Esophagus mucosa (tissue), 1 donor: ENCODE measurements at regions not wholly inside any gene's neighbourhood (a gene's known extent, or its start where the extent isn't known, plus 50 kb on each side); places are given as distances from the start of the nearest gene placed in this dataset.

Source experiments
- ATAC-seq: fragments of 200-7000 bp; cut with Tn5 transposase; one replicate; pipeline ENCODE4 v1.9.1; 2020
- donor health status: DM: yes; HTN: yes; CAD: no.

DNA sequence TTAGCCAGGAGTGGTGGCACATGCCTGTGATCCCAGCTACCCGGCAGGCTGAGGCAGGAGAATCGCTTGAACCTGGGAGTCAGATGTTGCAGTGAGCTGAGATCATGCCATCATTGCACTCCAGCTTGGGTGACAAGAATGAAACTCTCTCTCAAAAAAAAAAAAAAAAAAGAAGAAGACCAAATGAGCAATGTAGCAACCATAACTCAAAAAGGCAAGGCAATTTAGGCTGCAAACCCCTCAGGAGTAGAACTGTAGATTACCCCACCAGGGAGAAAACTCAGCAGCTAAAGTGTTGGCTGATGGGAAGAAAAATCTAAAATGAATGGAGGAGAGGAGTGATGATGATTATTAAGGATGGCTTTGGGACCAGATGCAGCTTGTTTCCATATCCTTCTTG is 256.7 kb upstream of the UBASH3B start:
- no peak for ATAC-seq

DNA sequence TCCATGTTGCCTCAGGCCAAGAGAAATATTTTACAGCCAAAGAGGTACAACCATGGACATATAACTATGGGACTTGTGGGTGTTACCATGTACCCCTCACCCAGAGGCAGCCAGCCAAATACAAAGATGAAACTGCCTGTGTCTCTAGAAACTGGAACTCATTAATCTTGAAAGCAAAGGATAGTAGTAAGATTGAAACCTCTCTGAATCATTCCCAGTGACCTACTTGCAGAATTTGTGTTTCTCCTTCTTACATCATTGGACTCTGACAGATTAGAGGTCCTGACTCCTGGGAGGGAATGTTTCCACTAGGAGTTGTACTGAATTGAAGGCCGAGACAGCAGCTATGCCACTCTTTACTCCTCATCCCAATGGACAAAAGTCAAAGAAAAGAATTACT is 257.4 kb upstream of the UBASH3B start:
- no peak for ATAC-seq

DNA sequence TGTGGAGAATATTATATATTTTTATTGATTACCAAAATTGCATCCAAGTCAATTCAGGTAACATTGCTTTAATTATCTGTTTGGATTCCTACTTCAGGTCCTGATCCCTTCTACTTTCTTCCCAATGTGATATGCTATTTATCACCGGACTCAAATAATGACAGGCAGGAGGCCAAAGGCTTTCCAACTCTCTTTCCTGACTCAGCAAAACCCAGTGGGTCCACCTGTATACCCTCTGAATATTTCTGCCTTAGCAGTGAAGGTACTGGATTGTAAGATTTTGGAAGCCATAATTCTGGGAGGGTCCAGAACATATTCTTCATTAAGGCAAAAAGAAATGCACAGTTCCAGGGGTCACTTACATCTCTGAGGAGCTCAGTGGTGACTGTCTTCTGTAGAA is 260.2 kb upstream of the UBASH3B start:
- ATAC-seq, result no peak

DNA sequence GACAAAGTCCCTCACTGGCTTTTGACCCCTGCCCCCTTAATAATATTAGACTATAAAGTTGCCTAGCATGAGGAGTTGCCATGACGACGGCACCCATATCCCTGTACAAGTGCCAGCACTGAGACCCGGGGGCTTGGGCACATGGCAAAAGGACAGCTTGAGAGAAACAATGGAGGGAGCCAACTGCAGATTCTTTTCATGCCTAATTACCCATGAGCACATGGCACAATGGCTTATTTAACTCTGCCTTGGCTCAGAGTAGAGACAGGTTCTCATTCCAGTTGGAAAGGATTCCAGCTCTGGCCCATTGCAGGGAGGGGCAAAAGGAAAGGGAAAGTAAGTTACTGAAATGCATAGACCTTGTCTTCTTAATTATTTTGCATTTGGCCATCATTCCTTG is 261.2 kb upstream of the UBASH3B start:
- no peak for ATAC-seq

DNA sequence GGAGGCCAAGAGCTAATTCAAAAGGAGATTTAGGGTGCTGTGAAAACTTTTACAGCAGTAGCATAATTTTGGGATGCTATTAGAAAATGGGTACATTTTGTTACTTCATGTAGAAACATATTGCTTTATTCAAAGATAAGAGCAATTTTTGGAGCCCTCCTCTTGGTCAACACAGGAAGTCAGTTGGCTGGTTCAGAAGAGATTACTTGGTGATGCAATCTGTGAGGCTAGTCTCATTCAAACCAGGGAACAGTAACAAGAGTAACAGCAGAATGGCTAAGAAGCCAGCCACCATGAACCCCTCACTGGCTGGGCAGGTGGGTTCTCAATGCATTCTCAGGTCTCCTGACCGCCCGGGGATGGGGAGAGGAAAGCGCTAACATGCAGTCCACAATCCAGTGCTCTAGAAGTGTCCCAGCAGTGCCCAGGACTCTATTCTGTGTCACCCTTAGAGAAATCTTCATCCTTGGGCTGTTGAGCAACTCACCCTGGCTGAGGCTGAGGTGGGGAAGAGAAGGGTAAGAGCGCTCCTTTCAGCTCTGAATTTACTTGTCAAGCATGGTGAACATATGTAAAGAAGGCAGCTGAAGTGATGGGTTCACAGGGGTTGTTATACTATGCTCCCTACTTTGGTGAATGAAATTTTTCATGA is 262.2 kb upstream of the UBASH3B start:
- no peak for ATAC-seq

DNA sequence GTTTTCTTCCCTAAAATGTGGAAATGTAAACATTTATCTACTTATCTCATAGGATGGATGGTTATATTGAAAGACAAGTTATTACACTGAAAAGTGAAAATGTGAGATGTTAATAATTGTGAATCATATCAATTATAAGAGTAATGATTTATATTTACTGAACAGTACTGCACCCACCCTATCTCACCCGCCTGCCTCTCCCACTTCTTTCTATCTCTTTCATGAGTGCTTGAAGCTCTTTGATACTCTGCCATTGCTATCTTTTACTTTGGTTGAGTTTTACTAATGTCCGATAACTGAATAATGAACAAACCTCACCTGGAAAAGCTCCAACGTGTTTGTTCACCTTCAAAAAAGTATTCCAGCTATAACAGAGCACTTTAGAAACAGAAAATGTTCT is 263.0 kb upstream of the UBASH3B start:
- ATAC-seq, result no peak

DNA sequence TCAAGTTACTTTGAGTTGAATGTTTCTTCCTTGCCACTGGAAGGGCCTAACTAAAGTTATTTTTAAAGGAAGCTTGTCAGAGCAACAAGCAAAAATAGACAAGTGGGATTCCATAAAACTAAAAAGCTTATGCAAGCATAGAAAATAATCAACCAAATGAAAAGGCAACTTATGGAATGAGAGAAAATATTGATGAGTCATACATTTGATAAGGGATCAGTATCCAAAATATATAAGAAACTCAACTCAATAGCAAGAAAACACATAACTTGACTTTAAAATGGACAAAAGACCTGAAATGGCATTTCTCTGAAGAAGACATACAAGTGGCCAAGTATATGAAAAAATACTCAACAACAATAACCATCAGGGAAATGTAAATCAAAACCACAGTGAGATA is 264.5 kb upstream of the UBASH3B start:
- ATAC-seq, result no peak

DNA sequence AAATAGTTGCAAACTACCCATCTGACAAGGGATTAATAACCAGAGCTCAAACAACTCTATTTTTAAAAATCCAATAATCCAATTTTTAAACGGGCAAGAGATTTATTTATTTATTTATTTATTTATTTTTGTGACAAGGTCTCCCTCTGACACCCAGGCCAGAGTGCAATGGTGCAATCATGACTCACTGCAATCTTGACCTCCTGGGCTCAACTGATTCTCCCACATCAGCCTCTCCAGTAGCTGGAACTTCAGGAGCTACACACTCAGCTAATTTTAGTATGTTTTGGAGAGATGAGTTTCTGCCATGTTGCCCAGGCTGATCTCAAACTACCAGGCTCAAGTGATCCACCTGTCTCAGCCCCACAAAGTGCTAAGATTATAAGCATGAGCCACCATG is 267.2 kb upstream of the BLID start:
- ATAC-seq, result no peak

DNA sequence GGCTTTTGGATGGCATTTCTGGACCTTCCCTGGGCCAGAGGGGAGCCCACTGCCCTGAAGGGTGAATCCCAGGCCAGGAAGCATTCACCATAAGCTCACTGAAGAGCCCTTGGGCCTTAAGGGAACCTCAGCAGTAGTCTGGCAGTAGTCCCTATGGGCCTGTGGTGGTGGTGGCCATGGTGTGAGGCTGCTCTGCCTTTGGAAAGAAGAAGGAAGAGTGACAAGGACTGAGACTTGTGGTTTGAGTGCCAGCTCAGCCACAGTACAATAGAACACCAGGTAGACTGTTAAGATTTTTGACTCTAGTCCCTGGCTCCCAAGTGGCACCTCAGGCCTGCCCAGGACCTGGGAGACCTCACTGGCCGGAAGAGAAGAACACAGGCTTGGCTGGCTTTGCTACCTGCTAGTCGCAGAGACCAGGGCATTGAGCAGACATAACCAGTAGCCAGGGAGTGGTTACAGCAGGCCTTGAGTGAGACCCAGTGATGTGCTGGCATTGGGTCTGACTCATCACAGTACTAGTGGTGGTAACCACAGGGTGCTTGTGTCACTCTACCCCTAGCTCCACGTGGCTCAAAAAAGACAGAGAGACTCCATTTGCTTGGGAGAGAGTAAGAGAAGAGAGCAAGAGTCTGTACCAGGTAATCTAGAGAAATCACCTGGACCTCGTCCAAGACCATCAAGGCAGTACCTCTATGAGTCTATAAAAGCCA is 259.8 kb upstream of the BLID start:
- no peak for ATAC-seq

DNA sequence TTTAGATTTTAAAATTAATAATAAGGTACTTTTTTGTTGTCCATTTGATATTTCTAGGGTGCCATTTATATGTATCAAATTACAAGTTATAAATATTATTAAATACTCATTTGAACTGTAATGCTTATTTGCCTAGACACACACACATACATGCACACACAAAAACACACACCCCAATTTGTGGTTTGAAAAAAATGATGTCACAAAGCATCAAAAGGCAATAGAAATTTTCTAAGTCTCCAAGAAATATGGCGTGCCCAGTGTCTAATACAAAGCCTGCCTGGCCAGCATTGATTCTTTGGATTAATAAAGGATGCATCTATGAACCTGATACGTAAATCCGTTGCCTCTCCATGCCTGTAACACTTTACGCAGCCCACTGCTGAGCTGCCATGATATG is 252.8 kb upstream of the BLID start:
- no peak for ATAC-seq

DNA sequence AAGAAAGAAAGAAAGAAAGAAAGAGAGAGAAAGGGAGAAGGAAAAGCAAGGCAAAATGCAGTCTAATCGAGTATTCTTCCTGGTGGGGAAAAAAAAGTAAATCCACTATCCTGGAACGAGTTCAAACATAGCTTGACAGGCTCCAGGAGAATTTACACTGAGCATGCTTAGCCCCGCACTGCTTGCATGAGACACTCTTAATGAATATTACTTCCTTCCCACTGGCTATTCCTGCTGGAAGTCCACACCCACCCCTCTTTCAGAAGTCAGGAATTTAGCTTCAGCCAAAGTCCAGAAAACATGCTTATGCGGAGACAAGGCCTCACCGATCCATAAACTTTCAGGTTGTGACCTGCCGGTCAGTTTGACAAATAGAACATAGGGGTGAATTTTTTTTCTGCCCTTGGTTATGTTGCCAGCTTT is 251.8 kb upstream of the BLID start:
- peak; percentile 48 for ATAC-seq

DNA sequence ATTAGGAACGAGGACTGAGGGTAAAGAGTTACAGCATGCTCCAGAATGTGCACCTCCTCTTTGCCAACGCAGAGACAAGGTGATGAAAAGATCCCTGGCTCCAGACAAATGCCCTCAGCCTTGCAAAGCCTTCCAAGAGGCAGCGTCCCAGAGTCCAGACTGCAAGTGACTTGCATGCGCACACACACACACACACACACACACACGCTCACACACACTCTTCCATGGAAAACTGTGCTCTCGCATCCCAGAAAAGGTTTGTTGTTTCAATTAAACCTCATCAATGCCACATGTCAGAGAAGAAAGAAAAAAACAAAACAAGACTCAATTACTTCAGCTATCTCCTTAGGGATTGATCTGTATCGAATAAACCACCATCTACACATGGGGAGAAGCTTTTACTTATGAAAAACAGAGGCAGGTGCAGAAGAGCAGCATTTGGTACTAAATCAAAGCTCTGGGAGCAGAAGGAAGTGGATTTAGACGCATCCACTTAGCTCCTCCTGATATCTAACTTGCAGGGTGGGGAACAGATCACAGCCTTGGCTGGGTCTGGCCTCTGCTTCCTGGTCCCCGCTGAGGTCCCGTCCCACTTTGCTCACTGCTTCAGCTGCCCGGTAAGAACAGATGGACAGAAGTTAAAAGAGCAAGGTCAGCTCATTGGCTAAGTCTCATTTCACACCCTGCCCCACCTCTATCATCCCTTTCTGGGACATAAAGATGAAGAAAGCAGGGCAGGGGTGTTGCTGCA is 249.8 kb upstream of the BLID start:
- ATAC-seq, result no peak

DNA sequence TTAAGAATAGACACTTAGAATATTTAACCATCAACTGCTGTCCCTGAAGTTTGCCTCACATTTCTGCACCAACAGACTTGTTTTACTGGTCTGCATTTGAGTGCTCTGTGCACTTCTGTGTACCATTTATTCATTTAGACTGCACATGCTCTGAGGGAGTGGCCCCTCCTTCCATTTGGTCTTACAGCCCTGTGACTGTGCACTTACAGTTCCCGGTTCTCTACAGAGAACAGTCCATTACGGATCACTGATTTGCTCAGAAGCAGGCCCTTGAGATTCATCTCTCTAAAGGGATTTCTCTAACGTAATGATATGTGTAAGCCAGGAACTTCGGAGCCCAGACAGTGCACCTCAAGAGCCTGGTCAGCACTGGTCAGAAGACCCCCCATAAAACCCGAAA is 247.3 kb upstream of the BLID start:
- no peak for ATAC-seq

DNA sequence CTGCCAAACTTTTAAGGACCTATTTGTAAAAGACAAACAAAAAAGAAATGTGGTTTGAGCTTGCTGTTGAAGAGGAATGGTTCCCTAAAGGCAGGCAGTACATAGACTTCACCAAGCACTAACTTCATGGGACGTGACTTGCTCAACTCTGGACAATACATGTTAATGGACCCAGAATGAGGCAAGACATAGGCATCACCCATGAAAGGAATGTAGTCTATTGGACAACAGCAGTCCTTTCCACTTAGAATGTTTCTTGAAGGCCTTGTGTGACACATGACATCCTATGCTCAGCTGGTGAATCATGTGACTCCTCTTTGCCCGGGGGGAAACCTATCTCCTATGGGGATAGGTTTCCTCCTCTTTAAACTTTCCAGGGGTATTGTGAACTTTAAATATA is 246.4 kb upstream of the BLID start:
- no peak for ATAC-seq

DNA sequence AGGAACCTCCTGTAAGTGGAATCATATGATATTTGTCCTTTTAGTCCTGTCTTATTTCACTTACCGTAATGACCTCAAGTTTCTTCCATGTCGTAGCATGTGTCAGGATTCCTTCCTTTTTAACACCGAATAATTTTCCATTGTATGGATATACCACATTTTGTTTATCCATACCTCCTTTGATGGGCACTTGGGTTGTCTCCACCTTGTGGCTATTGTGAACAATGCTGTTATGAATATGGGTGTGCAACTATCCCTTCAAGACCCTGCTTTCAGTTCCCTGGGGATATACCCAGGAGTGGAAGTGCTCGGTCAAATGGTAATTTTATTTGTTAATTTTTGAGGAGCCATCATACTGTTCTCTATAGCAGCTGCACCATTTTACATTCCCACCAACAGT is 244.9 kb upstream of the BLID start:
- no peak for ATAC-seq

DNA sequence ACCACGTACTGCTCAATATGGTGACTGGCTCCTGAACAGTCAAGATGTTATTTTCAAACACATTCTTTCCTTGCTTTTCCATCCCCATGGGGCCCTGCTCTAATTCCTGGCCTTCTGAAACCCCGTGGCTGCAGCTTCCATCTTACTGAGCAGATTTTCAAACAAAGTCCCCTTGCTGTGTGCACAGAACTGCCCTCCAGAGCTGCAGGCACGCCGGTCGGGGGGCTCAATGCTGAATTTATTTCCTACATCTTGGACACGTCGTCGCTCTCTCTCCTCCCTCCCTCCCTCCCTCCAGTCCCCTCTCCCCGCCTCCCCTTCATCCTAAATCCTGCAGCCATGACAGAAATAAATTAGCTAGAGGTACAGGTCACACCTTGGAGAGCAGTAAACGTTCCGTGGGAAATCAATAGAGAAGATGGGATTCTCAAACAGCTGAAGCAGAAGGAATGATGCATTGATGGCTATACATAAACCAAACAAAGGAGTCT is 243.1 kb upstream of the BLID start:
- ATAC-seq, result no peak

DNA sequence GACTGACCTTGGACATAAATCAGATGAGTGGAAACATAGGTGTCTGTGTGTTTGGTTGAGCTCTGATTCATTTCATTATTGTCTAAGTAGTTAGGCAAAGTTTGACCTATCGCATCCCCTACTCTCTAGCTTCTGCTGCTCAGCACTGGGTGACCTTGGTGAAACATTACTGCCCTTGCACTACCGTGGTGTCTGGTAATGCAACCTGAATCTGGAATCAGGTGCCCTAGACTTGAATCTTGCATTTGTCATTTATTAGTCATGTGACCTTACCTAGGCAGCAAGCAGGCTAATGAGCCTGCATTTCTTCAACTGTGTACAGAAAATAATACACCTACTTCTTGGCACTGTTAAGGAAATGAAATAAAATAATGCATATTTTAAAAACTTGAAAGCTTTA is 242.3 kb upstream of the BLID start:
- ATAC-seq, result no peak

DNA sequence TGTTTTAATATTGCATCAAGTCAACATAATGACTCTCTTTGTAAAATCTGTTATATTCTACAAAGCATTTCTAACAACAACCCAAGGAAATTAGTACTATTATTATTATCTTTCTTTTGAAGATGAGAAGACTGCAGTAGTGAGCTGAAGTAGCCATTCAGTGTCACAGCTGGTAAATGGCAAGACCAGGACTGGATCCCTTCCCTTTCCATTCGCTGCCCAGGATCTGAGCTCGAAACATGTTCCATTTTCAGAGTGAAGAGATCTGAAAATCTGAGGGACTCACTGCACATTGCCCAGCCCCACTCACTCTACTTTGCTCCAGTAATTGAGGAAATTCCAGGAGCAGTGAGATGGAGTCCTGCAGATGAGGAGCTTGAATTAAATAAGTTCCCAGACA is 240.0 kb upstream of the BLID start:
- ATAC-seq, result no peak

DNA sequence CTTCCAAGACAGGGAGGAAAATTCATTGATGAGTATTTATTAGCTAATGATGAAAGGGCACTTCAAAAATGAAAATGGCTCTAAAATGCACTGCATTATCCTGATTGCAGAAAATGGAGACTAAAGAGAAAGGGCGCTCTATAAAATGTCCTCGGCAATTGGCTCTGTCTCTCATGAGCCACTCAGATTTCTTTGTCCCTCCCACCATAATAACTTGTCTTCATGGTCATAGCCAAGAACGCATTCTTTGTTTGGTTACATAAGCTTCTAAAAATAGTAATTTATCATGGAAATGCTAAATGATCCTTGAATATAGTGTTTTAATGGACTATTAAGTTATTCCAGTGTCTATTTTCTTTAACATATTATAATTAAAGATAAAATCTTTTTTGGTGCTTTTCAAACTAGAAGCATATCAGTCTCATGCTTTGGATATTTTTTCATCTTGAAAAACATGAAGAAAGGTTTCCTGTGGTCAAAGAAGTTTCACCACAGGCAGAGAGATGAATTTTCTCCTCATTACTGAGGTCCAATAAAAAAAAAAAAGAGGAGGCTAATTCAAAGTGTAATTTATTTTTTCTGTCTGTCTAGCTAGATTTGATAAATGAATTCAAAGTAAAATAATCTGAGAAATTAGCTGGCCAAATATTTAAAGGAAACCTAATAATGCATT is 238.1 kb upstream of the BLID start:
- ATAC-seq, result no peak

DNA sequence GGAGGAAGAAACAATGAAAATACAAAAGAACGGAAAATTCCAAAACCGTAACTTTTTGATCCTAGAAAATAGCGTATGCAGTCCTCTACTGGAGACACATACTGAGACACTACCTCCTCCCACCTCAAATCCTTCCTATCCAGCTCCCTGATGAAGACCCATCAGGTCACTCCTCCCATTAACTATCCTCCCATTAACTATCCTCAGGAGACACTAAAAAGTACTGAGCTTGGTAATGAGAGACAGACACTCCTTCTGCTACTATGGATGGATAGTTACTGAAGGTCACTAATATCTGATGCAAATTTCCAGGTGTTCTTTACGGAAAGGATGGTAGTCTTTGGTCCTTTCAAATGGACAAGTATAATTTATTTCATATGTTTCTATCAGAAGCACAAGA is 237.5 kb upstream of the BLID start:
- ATAC-seq, result no peak

DNA sequence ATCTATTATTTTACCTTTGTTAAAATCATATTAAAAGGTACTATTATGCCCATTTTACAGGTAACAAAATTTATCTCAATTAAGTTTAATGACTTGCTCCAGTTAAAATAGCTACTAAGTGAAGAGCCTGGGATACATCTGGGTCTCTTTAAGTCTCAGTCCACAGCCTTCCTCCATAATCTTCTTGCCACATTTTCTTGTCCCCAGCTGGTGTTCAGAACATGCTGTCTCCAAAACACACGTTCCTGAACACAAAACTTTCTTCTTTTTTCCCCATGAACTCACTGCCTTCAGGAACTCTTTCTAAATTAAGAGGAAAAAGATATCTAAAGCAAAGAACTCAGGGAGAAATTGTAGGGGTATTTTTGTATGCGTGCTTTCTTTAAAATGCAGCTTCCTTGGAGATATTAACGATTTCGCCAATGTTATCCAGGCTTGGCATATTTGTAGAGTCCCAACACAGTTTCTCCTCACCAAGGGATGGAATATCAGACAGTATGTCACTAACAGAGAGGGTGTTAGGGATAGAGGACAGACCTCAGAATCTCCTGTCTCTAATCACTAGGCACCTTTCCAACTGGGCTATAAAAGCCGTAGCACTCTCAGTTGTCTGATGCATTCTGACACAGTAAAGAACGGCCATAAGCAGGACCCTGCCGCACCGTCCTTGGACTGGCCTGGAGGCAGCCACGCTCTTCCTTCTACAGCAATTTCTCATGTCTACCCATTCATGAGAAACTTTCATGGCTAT is 232.8 kb upstream of the BLID start:
- ATAC-seq, result no peak

DNA sequence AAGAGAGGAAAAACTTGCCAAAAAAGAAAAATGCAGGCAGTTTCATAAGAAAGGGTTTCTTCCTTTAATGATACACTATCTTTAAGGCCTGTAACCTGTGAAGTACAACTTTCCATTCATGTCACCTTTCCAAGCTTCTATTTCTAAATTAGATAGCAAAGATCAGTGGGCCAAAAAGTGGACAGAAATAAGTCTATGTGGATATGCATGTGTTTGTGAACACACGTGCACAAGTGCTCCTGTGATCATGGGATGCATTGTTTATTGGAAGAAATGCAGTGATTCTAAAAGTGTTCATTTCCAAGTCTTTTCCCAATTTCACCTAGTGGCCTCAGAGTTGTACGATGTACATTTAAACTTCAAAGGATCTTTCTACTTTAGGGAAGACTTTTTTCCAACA is 230.0 kb upstream of the BLID start:
- no peak for ATAC-seq

DNA sequence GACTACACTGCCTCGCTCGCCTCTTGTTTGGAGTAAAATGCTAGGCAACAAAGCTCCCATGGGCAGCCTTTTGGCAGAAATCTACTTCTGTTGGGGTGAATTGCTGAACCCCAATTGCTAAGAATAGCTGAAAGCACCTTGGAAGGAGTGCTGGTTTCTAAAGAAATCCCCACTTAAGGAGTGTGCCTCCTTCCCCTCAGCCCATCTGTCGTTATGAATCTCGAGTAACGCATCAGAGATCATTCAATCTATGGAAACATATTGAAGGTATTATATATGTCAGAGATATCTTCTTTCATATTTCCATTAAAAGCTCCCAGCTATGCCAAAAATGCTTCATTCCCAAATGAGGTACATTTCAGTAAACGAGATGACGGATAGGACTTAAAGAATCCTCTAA is 229.6 kb upstream of the BLID start:
- no peak for ATAC-seq
